Lung (tissue), 11 donors: ENCODE measurements at regions not wholly inside any gene's neighbourhood (a gene's known extent, or its start where the extent isn't known, plus 50 kb on each side); places are given as distances from the start of the nearest gene placed in this dataset.

ENCODE experiments used
- ATAC-seq: fragments of 200-7000 bp; cut with Tn5 transposase; one replicate; pipeline ENCODE4 v1.9.1; 2020; ENCODE audit warnings: moderate number of reproducible peaks; ENCODE audit not compliant: insufficient read depth, low FRiP score
- DNase-seq, 3 donors: peaks; one replicate each; pipeline ENCODE4 v3.0.0-alpha.2; 2013 to 2017
- H3K27ac ChIP-seq, 2 donors: one replicate each; pipeline ENCODE4 v1.5.1; 2013; ENCODE audit warnings: mild to moderate bottlenecking in 2 of 2, moderate library complexity in 2 of 2, control low read depth in 1 of 2, inconsistent platforms in 1 of 2, low read depth in 1 of 2, low read length in 1 of 2
- H3K27me3 ChIP-seq, 3 donors: one replicate each; pipeline ENCODE4 v1.5.1; 2013; ENCODE audit warnings: low read length in 2 of 3; ENCODE audit not compliant: control insufficient read depth in 3 of 3, insufficient read depth in 3 of 3
- H3K36me3 ChIP-seq, 4 donors: one replicate each; pipeline ENCODE4 v1.5.1; 2013; ENCODE audit warnings: low read length in 4 of 4, mild to moderate bottlenecking in 1 of 4, moderate library complexity in 1 of 4; ENCODE audit not compliant: control insufficient read depth in 4 of 4, insufficient read depth in 4 of 4
- H3K4me1 ChIP-seq, 5 donors: one replicate each; pipeline ENCODE4 v1.5.1; 2013; ENCODE audit warnings: low read length in 5 of 5, mild to moderate bottlenecking in 2 of 5, moderate library complexity in 1 of 5; ENCODE audit not compliant: control insufficient read depth in 5 of 5, insufficient read depth in 5 of 5
- H3K4me3 ChIP-seq: one replicate; pipeline ENCODE4 v1.5.1; 2013; ENCODE audit warnings: mild to moderate bottlenecking, control low read depth, moderate library complexity
- H3K9ac ChIP-seq, 2 donors: one replicate each; pipeline ENCODE4 v1.5.1; 2013; ENCODE audit warnings: low read length in 2 of 2, control low read depth in 1 of 2; ENCODE audit not compliant: insufficient read depth in 1 of 2
- H3K9me3 ChIP-seq, 4 donors: one replicate each; pipeline ENCODE4 v1.5.1; 2013; ENCODE audit warnings: low read length in 3 of 4, mild to moderate bottlenecking in 1 of 4, moderate library complexity in 1 of 4; ENCODE audit not compliant: control insufficient read depth in 4 of 4, insufficient read depth in 3 of 4
- WGBS, 2 donors: extraction: QIAGEN DNeasy Blood & Tissue Kit; methylation state at CpG; one replicate each; pipeline ENCODE4 v1.1.7; 2013; 5-methylcytosine and 5-hydroxymethylcytosine counted together
- TF ChIP-seq, protein P1 (sequence below): IDR thresholded peaks from 2 replicates; pipeline ENCODE4 v1.5.1; 2012; ENCODE audit warnings: mild to moderate bottlenecking; ENCODE audit errors: control extremely low read depth, extremely low read depth
- donor health status: control.
- donor health status: control.
- donor health status: Bipolar disorder and iron deficiency.
- donor health status: healthy.
- donor health status: DM: yes; HTN: yes; CAD: no.

DNA sequence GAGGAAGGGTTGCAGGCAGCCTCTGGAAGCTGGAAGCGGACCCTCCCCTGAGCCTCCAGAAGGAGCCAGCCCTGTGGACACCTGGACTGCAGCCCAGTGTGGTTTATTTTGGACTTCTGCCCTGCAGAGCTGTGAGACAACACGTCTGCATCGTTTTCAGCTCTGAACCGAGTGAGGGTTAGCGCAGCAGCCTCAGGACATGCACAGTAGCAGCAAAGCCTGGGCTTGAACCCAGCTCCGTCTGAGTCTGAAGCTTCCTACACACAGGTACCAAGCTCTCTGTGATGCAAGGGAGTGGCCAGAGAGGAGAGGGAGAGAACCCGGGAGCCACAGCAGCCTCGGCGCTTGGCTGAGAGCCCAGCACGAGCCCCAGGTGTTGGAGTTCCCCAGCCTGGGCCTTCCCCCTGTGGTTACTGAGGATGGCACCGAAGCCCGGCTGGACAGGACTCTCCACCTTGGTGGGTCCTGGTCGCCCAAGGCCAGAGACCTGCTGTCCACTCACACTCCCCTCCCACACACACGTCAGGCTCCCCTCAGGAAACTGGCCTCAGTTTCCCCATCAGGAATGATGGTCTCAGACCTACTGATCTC, 128.2 kb downstream of the OLFM1 start:
- Histone ChIP-seq H3K27me3 (peaks cover 0 to 3% (median 3%) of the 10 kb centered on the region in 3 donors), H3K36me3 (no peaks in the 10 kb centered on the region), H3K4me3 (no peak overlapping the region), H3K9ac (no peak overlapping the region), H3K4me1 (peaks cover 0 to 40% (median 7%) of the 10 kb centered on the region in 5 donors), H3K27ac (no peak overlapping the region), H3K9me3 (peaks cover 0 to 16% (median 3%) of the 10 kb centered on the region in 4 donors)
- TF ChIP-seq, protein P1, sequence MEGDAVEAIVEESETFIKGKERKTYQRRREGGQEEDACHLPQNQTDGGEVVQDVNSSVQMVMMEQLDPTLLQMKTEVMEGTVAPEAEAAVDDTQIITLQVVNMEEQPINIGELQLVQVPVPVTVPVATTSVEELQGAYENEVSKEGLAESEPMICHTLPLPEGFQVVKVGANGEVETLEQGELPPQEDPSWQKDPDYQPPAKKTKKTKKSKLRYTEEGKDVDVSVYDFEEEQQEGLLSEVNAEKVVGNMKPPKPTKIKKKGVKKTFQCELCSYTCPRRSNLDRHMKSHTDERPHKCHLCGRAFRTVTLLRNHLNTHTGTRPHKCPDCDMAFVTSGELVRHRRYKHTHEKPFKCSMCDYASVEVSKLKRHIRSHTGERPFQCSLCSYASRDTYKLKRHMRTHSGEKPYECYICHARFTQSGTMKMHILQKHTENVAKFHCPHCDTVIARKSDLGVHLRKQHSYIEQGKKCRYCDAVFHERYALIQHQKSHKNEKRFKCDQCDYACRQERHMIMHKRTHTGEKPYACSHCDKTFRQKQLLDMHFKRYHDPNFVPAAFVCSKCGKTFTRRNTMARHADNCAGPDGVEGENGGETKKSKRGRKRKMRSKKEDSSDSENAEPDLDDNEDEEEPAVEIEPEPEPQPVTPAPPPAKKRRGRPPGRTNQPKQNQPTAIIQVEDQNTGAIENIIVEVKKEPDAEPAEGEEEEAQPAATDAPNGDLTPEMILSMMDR, result no peak
- DNase-seq (peak; percentile 90 to 94 (median 92)), ATAC-seq (peak; percentile 25)
- WGBS, 2 donors, result 36 to 56% methylated on average over 14 of the region's 14 CpGs

DNA sequence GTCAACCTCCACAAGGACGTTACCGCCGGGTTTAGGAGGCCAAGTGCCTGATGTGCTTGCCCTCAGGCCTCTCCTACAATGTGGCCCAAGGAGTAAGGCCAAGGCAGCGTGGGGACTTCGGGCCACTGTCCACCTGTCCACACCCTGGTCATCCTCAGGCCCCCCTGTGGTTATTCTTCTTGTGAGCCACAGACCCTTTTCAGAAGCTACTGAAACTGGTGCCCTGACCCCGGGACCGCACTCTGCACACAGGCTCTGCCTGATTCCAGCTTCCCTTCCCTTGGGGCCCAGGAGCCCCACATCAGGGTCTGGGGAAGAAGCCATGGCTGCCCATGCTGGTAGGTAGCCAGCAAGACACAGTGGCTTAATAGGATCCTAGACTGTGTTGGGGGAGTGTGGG, 128.8 kb downstream of the OLFM1 start:
- no peak overlapping the region for H3K4me3 ChIP-seq
- no peak overlapping the region for H3K9ac ChIP-seq
- no peaks in the 10 kb centered on the region for H3K36me3 ChIP-seq
- peaks cover 0 to 3% (median 3%) of the 10 kb centered on the region in 3 donors for H3K27me3 ChIP-seq
- peaks cover 0 to 10% (median 1%) of the 10 kb centered on the region in 4 donors for H3K9me3 ChIP-seq
- DNase-seq, result no peak
- TF ChIP-seq, protein P1, result no peak
- ATAC-seq, result no peak
- H3K4me1 ChIP-seq, result peaks cover 0 to 40% (median 7%) of the 10 kb centered on the region in 5 donors
- 82 to 87% methylated on average over 7 of the region's 7 CpGs for WGBS, 2 donors
- H3K27ac ChIP-seq, result no peak overlapping the region

DNA sequence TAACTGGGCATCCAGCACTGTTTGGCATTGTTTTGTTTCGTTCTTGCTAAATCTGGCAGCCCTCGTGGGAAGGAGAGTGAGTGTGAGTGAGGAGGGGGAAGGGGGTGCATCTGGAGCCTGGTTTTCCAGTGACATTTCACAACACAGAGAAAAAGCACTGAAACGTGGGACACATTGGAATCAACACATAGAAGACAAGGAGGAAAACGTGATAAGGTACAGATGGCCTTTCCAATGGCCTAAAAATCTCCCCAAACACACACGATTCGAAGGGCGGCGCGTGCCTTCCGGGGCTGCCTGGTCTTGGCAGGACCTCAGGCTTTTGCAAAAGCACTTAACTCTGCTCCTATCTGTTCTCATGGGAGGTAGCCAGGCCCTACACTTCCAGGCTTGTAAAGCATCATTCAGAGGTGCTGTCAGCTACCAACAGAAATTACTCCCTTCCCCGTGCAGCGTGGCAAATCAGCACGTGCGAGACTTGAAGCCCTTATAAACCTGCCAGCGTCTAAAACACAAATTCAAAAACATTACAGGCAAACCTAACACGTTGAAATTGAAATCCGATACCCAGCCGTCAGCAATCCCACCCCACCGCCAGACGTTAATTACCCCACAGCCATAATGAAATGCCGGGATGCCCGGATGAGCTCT, 129.4 kb downstream of the OLFM1 start:
- H3K9ac ChIP-seq, result no peak overlapping the region
- H3K9me3 ChIP-seq, result peaks cover 0 to 3% (median 0%) of the 10 kb centered on the region in 4 donors
- H3K36me3 ChIP-seq, result no peaks in the 10 kb centered on the region
- H3K27ac ChIP-seq, result no peak overlapping the region
- peaks cover 0 to 40% (median 7%) of the 10 kb centered on the region in 5 donors for H3K4me1 ChIP-seq
- WGBS, 2 donors, result 39 to 52% methylated on average over 22 of the region's 22 CpGs
- H3K27me3 ChIP-seq, result peaks cover 0 to 5% (median 3%) of the 10 kb centered on the region in 3 donors
- ATAC-seq (no peak), DNase-seq (peak; percentile 89 to 97 (median 97))
- no peak overlapping the region for H3K4me3 ChIP-seq
- TF ChIP-seq, protein P1, result no peak
